ENCODE measurements at regions not wholly inside any gene's neighbourhood (a gene's known extent, or its start where the extent isn't known, plus 50 kb on each side); places are given as distances from the start of the nearest gene placed in this dataset.

DNA sequence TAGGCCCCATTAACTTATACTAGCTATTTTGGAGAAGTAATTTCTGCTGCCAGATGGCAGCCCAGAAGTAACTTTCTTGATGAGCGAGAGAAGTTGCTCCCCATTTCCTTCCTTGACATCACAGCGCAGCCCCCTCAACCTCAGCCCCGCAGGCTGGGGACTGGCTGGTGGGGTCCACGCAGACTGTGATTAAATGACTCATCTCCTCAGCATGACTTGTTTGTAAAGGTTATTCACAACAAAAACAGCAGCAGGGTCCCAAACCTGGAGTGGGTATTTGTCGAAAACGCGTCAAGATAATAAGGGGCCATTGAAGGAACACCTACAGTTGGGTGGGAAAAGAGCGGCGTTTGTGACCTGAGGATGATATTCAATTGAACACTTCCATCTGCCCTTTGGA, 120.6 kb downstream of the TXNL1 start:
- TF ChIP-seq, protein P1, sequence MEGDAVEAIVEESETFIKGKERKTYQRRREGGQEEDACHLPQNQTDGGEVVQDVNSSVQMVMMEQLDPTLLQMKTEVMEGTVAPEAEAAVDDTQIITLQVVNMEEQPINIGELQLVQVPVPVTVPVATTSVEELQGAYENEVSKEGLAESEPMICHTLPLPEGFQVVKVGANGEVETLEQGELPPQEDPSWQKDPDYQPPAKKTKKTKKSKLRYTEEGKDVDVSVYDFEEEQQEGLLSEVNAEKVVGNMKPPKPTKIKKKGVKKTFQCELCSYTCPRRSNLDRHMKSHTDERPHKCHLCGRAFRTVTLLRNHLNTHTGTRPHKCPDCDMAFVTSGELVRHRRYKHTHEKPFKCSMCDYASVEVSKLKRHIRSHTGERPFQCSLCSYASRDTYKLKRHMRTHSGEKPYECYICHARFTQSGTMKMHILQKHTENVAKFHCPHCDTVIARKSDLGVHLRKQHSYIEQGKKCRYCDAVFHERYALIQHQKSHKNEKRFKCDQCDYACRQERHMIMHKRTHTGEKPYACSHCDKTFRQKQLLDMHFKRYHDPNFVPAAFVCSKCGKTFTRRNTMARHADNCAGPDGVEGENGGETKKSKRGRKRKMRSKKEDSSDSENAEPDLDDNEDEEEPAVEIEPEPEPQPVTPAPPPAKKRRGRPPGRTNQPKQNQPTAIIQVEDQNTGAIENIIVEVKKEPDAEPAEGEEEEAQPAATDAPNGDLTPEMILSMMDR (IDR thresholded peaks at IDR 0.05): no peak

GRCh38 chr18:56517196-56517595, 121.2 kb downstream of the TXNL1 start:
- TF ChIP-seq, protein P1 (IDR thresholded peaks at IDR 0.05): no peak

GRCh38 chr18:56516789-56517188, 121.6 kb downstream of the TXNL1 start:
- TF ChIP-seq, protein P1 (IDR thresholded peaks at IDR 0.05): no peak

- TF ChIP-seq, protein P1 (IDR thresholded peaks at IDR 0.05): no peak
These were observed 122.9 kb downstream of the TXNL1 start for GRCh38 chr18:56515522-56515921.

DNA sequence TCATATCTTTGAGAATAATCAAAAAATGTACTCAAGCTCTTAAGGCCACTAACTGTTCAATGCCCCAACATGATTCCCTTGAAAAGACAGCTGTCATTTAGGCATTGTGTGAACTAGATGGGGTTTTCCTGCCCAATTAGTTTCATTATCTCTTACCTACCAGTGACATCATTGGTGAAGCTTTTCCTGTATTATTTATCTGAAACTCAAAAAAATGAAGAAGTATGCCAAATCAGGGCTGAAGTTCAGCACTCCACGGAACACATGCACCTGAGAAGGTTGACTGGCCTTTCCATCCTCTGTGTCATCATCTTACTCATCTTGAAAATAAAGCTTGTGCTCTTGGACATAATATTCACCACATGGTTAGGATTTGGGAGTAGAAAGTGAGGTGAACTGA, 126.4 kb downstream of the TXNL1 start:
- TF ChIP-seq, protein P1 (IDR thresholded peaks at IDR 0.05): no peak

GRCh38 chr18:56510108-56510507, 128.3 kb downstream of the TXNL1 start:
- TF ChIP-seq, protein P1 (IDR thresholded peaks at IDR 0.05): no peak

DNA sequence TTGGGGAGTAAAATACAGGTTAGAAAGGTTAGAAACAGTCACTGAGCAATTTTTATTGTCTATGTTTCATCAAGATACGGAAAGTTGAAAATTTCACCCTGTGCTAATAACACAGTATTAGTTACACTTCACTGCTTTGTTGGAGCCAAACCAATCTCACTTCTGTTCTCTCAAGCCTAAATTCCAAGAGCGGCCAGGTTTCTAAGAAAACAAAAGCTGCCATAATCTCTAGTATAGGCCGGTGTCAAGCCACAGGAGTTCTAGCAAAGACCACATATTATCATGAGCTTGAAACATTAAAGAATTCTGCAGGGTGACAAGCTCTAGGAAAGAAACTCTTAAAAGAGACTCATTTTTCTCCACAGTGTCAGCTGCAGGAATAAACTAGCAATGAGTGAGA, 128.7 kb downstream of the TXNL1 start:
- TF ChIP-seq, protein P1 (IDR thresholded peaks at IDR 0.05): no peak

DNA sequence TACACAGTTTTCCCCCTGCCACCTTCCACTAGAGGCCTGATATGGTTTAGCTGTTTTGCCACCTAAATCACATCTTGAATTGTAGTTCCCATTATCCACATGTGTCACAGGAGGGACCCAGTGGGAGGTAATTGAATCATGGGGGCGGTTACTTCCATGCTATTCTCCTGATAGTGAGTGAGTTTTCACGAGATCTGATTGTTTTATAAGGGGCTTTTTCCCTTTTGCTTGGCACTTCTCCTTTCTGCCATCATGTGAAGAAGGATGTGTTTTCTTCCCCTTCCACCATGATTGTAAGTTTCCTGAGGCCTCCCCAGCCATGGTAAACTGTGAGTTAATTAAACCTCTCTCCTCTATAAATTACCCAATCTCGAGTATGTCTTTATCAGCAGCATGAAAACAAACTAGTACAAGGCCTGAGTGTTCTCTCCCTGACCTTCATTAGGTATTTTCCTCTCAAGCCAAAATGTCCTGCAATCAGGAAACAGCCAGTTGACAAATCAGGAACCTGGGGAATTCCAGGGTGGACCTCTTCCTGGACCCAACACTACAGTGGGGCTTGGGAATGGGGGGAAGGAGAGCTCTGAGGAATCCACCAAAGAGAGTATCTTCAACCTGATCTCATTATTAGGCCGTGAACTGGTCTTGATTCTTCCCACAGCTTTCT, 129.9 kb downstream of the TXNL1 start:
- TF ChIP-seq, protein P1 (IDR thresholded peaks at IDR 0.05): no peak
